ENCODE measurements at regions not wholly inside any gene's neighbourhood (a gene's known extent, or its start where the extent isn't known, plus 50 kb on each side); places are given as distances from the start of the nearest gene placed in this dataset.
A peak's percentile ranks its signal among the peaks of the same experiment; 100 is the strongest.

GRCh38 chr20:51276296-51276695 is 253.4 kb upstream of the KCNG1 start:
- no peak overlapping the region for H3K4ac ChIP-seq (ENCODE audit: low read depth, low read length)
- H4K20me1 ChIP-seq (ENCODE audit: insufficient read depth, low read length) = no peaks in the 10 kb centered on the region
- no peak overlapping the region for H3K56ac ChIP-seq (ENCODE audit: extremely low read depth, insufficient read depth, low read length)
- BruUV-seq (replicated peaks) = no TSS peak
- WGBS, 2 experiments (ENCODE audit: extremely low coverage in 2 of 2, insufficient read length in 1 of 2) = 86% methylated on average over 2 of the region's 9 CpGs; no CpG with 5 or more reads in 1 of the 2 experiments
- H3K9me1 ChIP-seq (ENCODE audit: insufficient read depth, low read length) = peaks cover 10% of the 10 kb centered on the region
- H4K5ac ChIP-seq (ENCODE audit: low read depth, low read length) = no peak overlapping the region
- H2BK120ac ChIP-seq (ENCODE audit: low read depth, low read length) = no peak overlapping the region
- dilution Hi-C loops (cut with HindIII; ENCODE audit: low sequenced_read_pairs, unreplicated experiment) (no loop called here), intact Hi-C loops (cut with micrococcal nuclease) (no loop called here), in situ Hi-C loops (cut with MboI; ENCODE audit: low sequenced_read_pairs) (no loop called here)
- no peaks in the 10 kb centered on the region for H3K36me3 ChIP-seq (ENCODE audit: control insufficient read depth, insufficient read depth, low read length)
- no peak for DNase-seq
- H3K27ac ChIP-seq (ENCODE audit: insufficient read depth, low read length) = no peak overlapping the region
- H3K27me3 ChIP-seq (ENCODE audit: control insufficient read depth, insufficient read depth, low read length) = peaks cover 25% of the 10 kb centered on the region
- TF ChIP-seq ELK1 (IDR thresholded peaks at IDR 0.05; ENCODE audit: borderline replicate concordance, low read depth, low read length) (no peak), CEBPB (IDR thresholded peaks at IDR 0.05; ENCODE audit: low read depth, low read length) (no peak), MAFK (IDR thresholded peaks at IDR 0.05; ENCODE audit: low read depth, low read length) (no peak), SMC3 (IDR thresholded peaks at IDR 0.05; ENCODE audit: low read depth, low read length) (no peak), RFX5 (IDR thresholded peaks at IDR 0.05; ENCODE audit: low read depth, low read length) (no peak), MAZ (IDR thresholded peaks at IDR 0.05; ENCODE audit: borderline replicate concordance, low read depth, low read length) (no peak), BHLHE40 (IDR thresholded peaks at IDR 0.05; ENCODE audit: low read depth, low read length) (no peak), RAD21 (IDR thresholded peaks at IDR 0.05; ENCODE audit: low read length) (no peak), USF2 (IDR thresholded peaks at IDR 0.05; ENCODE audit: low read depth, low read length) (no peak), CHD1 (IDR thresholded peaks at IDR 0.05; ENCODE audit: low read depth, low read length) (no peak)
- no peak overlapping the region for H3K9ac ChIP-seq (ENCODE audit: low read depth, low read length)
- H2AK5ac ChIP-seq (ENCODE audit: low read depth, low read length) = 0 out of 2 replicates have a peak overlapping the region, but pooled peaks have one; percentile 12
- H3K4me1 ChIP-seq (ENCODE audit: control insufficient read depth, insufficient read depth, low read length) = peaks cover 2% of the 10 kb centered on the region
- ChIA-PET CTCF (interaction anchor here (0.6 kb wide), 1 partner anchor 477 kb away, joined by 4 read pairs; no protein-coding TSS in a partner anchor), POLR2A (ENCODE audit: unreplicated experiment) (no interaction called here)
- H3K79me1 ChIP-seq (ENCODE audit: low read depth in 1 of 2, low read length in 2 of 2) = no peaks in the 10 kb centered on the region
- no peak overlapping the region for H4K8ac ChIP-seq (ENCODE audit: low read depth in 2 of 2, low read length in 2 of 2)
- no peak overlapping the region for H2AFZ ChIP-seq (replicated peaks; ENCODE audit: low read length, poor library complexity)
- H2BK15ac ChIP-seq (ENCODE audit: low read depth, low read length) = no peak overlapping the region
- H3K4me2 ChIP-seq (ENCODE audit: low read depth, low read length) = no peak overlapping the region
- no peak overlapping the region for H2BK20ac ChIP-seq (ENCODE audit: low read depth, low read length)
- no peak overlapping the region for H2AK9ac ChIP-seq (replicated peaks; ENCODE audit: low read depth, low read length, poor library complexity)
- no peak overlapping the region for H4K91ac ChIP-seq (ENCODE audit: insufficient read depth, low read depth, low read length)
- peaks cover 15% of the 10 kb centered on the region for H3K9me3 ChIP-seq (ENCODE audit: control insufficient read depth, insufficient read depth, low read length)
- no peak overlapping the region for H3K23ac ChIP-seq (ENCODE audit: low read depth, low read length)
- no peak overlapping the region for H3K18ac ChIP-seq (ENCODE audit: low read depth, low read length)
- no peak for ATAC-seq (ENCODE audit: low read depth)
- H2BK5ac ChIP-seq (ENCODE audit: low read depth, low read length, poor library complexity, severe bottlenecking) = no peak overlapping the region
- no peak overlapping the region for H3K14ac ChIP-seq (replicated peaks; ENCODE audit: low read depth, low read length)
- no peak overlapping the region for H3K4me3 ChIP-seq (ENCODE audit: insufficient read depth, low read depth, low read length)

Measured in IMR-90 (cell line).